A549 (cell line): ENCODE measurements at regions not wholly inside any gene's neighbourhood (a gene's known extent, or its start where the extent isn't known, plus 50 kb on each side); places are given as distances from the start of the nearest gene placed in this dataset.

Experiments
- CBX8 ChIP-seq: fragments of 200-600 bp; sonication (generic); IDR thresholded peaks from 2 replicates; pipeline ENCODE4 v1.6.1; 2016
- CEBPB ChIP-seq, 2 experiments: fragments of >200 bp in 1 of 2; sonication (Bioruptor Twin) in 1 of 2; formaldehyde crosslinking in 1 of 2; IDR thresholded peaks; 2 replicates each; pipeline ENCODE4 v1.6.1; 2012 to 2016
- JUN ChIP-seq, 2 experiments: fragments of >200 bp; sonication (Bioruptor Twin); formaldehyde crosslinking; IDR thresholded peaks; 2 replicates in 1 of 2; 3 replicates in 1 of 2; pipeline ENCODE4 v1.6.1; 2016 to 2017
- POLR2AphosphoS2 ChIP-seq: conservative IDR thresholded peaks from 2 replicates; pipeline ENCODE4 v1.6.1; 2012; ENCODE audit warnings: low read length, improper control_type of control experiment, inconsistent platforms
- RNF2 ChIP-seq: fragments of 200-600 bp; sonication (generic); IDR thresholded peaks from 2 replicates; pipeline ENCODE4 v1.6.1; 2016; ENCODE audit warnings: low read depth, mild to moderate bottlenecking, antibody characterized with exemption, moderate library complexity, borderline replicate concordance
- TF ChIP-seq, protein P1 (sequence below): fragments of >200 bp; sonication (Bioruptor Twin); formaldehyde crosslinking; IDR thresholded peaks from 3 replicates; pipeline ENCODE4 v1.5.1; 2016
- TF ChIP-seq, protein P2 (sequence below): fragments of 200-600 bp; sonication (generic); IDR thresholded peaks from 2 replicates; pipeline ENCODE4 v1.6.1; 2016; ENCODE audit warnings: antibody characterized with exemption, mild to moderate bottlenecking, moderate library complexity
- TF ChIP-seq, protein P3 (sequence below): IDR thresholded peaks from 2 replicates; pipeline ENCODE4 v1.6.1; 2012

- TF ChIP-seq CBX8 (no peak), POLR2AphosphoS2 (no peak), CEBPB (IDR thresholded peaks at IDR 0.05) (no peak), JUN (IDR thresholded peaks at IDR 0.05) (no peak), RNF2 (no peak)
- TF ChIP-seq, protein P1, sequence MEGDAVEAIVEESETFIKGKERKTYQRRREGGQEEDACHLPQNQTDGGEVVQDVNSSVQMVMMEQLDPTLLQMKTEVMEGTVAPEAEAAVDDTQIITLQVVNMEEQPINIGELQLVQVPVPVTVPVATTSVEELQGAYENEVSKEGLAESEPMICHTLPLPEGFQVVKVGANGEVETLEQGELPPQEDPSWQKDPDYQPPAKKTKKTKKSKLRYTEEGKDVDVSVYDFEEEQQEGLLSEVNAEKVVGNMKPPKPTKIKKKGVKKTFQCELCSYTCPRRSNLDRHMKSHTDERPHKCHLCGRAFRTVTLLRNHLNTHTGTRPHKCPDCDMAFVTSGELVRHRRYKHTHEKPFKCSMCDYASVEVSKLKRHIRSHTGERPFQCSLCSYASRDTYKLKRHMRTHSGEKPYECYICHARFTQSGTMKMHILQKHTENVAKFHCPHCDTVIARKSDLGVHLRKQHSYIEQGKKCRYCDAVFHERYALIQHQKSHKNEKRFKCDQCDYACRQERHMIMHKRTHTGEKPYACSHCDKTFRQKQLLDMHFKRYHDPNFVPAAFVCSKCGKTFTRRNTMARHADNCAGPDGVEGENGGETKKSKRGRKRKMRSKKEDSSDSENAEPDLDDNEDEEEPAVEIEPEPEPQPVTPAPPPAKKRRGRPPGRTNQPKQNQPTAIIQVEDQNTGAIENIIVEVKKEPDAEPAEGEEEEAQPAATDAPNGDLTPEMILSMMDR, result no peak
- TF ChIP-seq, protein P2, sequence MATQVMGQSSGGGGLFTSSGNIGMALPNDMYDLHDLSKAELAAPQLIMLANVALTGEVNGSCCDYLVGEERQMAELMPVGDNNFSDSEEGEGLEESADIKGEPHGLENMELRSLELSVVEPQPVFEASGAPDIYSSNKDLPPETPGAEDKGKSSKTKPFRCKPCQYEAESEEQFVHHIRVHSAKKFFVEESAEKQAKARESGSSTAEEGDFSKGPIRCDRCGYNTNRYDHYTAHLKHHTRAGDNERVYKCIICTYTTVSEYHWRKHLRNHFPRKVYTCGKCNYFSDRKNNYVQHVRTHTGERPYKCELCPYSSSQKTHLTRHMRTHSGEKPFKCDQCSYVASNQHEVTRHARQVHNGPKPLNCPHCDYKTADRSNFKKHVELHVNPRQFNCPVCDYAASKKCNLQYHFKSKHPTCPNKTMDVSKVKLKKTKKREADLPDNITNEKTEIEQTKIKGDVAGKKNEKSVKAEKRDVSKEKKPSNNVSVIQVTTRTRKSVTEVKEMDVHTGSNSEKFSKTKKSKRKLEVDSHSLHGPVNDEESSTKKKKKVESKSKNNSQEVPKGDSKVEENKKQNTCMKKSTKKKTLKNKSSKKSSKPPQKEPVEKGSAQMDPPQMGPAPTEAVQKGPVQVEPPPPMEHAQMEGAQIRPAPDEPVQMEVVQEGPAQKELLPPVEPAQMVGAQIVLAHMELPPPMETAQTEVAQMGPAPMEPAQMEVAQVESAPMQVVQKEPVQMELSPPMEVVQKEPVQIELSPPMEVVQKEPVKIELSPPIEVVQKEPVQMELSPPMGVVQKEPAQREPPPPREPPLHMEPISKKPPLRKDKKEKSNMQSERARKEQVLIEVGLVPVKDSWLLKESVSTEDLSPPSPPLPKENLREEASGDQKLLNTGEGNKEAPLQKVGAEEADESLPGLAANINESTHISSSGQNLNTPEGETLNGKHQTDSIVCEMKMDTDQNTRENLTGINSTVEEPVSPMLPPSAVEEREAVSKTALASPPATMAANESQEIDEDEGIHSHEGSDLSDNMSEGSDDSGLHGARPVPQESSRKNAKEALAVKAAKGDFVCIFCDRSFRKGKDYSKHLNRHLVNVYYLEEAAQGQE, result no peak
- TF ChIP-seq, protein P3, sequence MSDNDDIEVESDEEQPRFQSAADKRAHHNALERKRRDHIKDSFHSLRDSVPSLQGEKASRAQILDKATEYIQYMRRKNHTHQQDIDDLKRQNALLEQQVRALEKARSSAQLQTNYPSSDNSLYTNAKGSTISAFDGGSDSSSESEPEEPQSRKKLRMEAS, result no peak
Observed at GRCh38 chr12:40436564-40436963, 211.8 kb downstream of the LRRK2 start.
